Progenitor cell of endocrine pancreas (in vitro differentiated cells): ENCODE measurements at regions not wholly inside any gene's neighbourhood (a gene's known extent, or its start where the extent isn't known, plus 50 kb on each side); places are given as distances from the start of the nearest gene placed in this dataset.

Source experiments
- DNase-seq: peaks from one replicate; pipeline ENCODE4 v3.0.0; 2021; ENCODE audit warnings: low spot score; ENCODE audit not compliant: unreplicated experiment
- H3K27ac Mint-ChIP-seq: 2 replicates; pipeline ENCODE4 v1.8.0; 2021; ENCODE audit warnings: mild to moderate bottlenecking, moderate library complexity, mixed read lengths
- H3K27me3 Mint-ChIP-seq: 2 replicates; pipeline ENCODE4 v1.8.0; 2021; ENCODE audit warnings: mixed read lengths
- H3K36me3 Mint-ChIP-seq: 2 replicates; pipeline ENCODE4 v1.8.0; 2022; ENCODE audit warnings: mixed read lengths; ENCODE audit not compliant: insufficient read depth
- H3K4me1 Mint-ChIP-seq: 2 replicates; pipeline ENCODE4 v1.8.0; 2021; ENCODE audit warnings: low read depth, mixed read lengths
- H3K4me3 Mint-ChIP-seq: 2 replicates; pipeline ENCODE4 v1.8.0; 2021; ENCODE audit warnings: low read depth, mild to moderate bottlenecking, moderate library complexity, mixed read lengths
- H3K9me3 Mint-ChIP-seq: 2 replicates; pipeline ENCODE4 v1.8.0; 2021; ENCODE audit warnings: low read depth, mixed read lengths
- TF ChIP-seq, protein P1 (sequence below): fragments of 200-600 bp; sonication (generic); IDR thresholded peaks from one replicate; pipeline ENCODE4 v1.5.0; 2021; ENCODE audit warnings: antibody characterized with exemption, mild to moderate bottlenecking; ENCODE audit not compliant: unreplicated experiment

- Mint-ChIP-seq H3K27ac (no peak overlapping the region), H3K36me3 (no peaks in the 10 kb centered on the region), H3K4me3 (no peak overlapping the region), H3K27me3 (no peaks in the 10 kb centered on the region), H3K9me3 (peaks cover 11% of the 10 kb centered on the region), H3K4me1 (no peaks in the 10 kb centered on the region)
- TF ChIP-seq, protein P1, sequence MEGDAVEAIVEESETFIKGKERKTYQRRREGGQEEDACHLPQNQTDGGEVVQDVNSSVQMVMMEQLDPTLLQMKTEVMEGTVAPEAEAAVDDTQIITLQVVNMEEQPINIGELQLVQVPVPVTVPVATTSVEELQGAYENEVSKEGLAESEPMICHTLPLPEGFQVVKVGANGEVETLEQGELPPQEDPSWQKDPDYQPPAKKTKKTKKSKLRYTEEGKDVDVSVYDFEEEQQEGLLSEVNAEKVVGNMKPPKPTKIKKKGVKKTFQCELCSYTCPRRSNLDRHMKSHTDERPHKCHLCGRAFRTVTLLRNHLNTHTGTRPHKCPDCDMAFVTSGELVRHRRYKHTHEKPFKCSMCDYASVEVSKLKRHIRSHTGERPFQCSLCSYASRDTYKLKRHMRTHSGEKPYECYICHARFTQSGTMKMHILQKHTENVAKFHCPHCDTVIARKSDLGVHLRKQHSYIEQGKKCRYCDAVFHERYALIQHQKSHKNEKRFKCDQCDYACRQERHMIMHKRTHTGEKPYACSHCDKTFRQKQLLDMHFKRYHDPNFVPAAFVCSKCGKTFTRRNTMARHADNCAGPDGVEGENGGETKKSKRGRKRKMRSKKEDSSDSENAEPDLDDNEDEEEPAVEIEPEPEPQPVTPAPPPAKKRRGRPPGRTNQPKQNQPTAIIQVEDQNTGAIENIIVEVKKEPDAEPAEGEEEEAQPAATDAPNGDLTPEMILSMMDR: no peak
- DNase-seq: no peak
These were observed 153.4 kb downstream of the AXIN2 start for GRCh38 chr17:65408050-65408449.

DNA sequence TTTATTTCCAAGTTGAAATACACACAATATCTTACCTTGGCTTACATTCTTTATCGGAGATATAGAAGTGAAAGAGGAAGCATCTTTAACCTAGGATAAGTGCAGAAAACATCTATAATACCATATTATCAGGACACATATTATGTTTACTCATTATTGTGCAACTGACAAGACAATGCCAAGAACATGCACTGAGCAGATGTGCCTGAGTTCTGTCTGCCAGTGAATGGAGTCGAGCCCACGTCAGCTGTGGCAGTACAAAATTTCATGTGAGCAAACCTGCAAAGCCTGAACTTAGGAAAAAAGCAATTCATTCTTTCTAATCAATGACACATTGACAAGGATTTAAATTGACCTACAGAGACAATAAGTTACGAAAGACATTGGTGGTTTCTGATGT, 154.4 kb downstream of the AXIN2 start:
- Mint-ChIP-seq H3K4me1 (no peaks in the 10 kb centered on the region), H3K27ac (no peak overlapping the region), H3K4me3 (no peak overlapping the region), H3K36me3 (no peaks in the 10 kb centered on the region), H3K27me3 (no peaks in the 10 kb centered on the region), H3K9me3 (peaks cover 7% of the 10 kb centered on the region)
- TF ChIP-seq, protein P1: no peak
- no peak for DNase-seq

- Mint-ChIP-seq H3K4me3 (no peak overlapping the region), H3K36me3 (no peaks in the 10 kb centered on the region), H3K27me3 (no peaks in the 10 kb centered on the region), H3K27ac (no peak overlapping the region), H3K9me3 (peaks cover 7% of the 10 kb centered on the region), H3K4me1 (no peaks in the 10 kb centered on the region)
- no peak for DNase-seq
- TF ChIP-seq, protein P1: no peak
These were observed 154.9 kb downstream of the AXIN2 start for GRCh38 chr17:65406552-65406951.

DNA sequence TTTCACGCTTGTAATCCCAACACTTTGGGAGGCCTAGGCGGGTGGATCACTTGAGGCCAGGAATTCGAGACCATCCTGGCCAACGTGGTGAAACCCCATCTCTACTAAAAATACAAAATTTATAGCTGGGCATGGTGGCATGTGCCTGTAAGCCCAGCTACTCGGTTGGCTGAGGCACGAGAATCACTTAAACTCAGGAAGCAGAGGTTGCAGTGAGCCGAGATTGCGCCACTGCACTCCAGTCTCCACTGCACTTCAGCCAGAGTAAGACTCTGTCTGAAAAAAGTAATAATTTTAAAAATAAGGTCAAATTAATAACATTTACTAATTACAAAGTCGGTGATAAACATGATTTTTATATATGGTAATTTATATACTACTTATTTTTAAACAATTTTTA, 155.9 kb downstream of the AXIN2 start:
- Mint-ChIP-seq H3K9me3 (peaks cover 4% of the 10 kb centered on the region), H3K4me1 (peaks cover 4% of the 10 kb centered on the region), H3K27me3 (no peaks in the 10 kb centered on the region), H3K4me3 (no peak overlapping the region), H3K36me3 (no peaks in the 10 kb centered on the region), H3K27ac (no peak overlapping the region)
- DNase-seq: no peak
- TF ChIP-seq, protein P1: no peak

- Mint-ChIP-seq H3K27me3 (no peaks in the 10 kb centered on the region), H3K4me3 (no peak overlapping the region), H3K36me3 (no peaks in the 10 kb centered on the region), H3K9me3 (peaks cover under 1% of the 10 kb centered on the region), H3K27ac (no peak overlapping the region), H3K4me1 (peaks cover 8% of the 10 kb centered on the region)
- TF ChIP-seq, protein P1: no peak
- DNase-seq: no peak
These were observed 156.7 kb downstream of the AXIN2 start for GRCh38 chr17:65404761-65405160.
